Spleen (tissue), 7 donors: ENCODE measurements at regions not wholly inside any gene's neighbourhood (a gene's known extent, or its start where the extent isn't known, plus 50 kb on each side); places are given as distances from the start of the nearest gene placed in this dataset.

Experiments
- POLR2A ChIP-seq, 3 donors: fragments of 450-650 bp; IDR thresholded peaks; one replicate each; pipeline ENCODE4 v1.5.1; 2017; ENCODE audit warnings: antibody characterized with exemption in 3 of 3, mild to moderate bottlenecking in 1 of 3
- TF ChIP-seq, protein P1 (sequence below), 11 experiments: fragments of 200-600 bp in 7 of 11; fragments of 450-650 bp in 4 of 11; sonication (generic) in 4 of 11; IDR thresholded peaks in 8 of 11; conservative IDR thresholded peaks in 3 of 11; 1 replicate in 7 of 11; 2 replicates in 4 of 11; pipeline versions ENCODE4 v1.4.0 to v1.8.0; 2016 to 2021; ENCODE audit warnings: antibody characterized with exemption in 11 of 11, inconsistent platforms in 4 of 11, mild to moderate bottlenecking in 1 of 11
- donor health status: DM: no; HTN: no; CAD: no; lungs with moderate emphysema.
- donor health status: DM: no; HTN: no; CAD: no.
- donor health status: DM: no; HTN: no; CAD: no.

DNA sequence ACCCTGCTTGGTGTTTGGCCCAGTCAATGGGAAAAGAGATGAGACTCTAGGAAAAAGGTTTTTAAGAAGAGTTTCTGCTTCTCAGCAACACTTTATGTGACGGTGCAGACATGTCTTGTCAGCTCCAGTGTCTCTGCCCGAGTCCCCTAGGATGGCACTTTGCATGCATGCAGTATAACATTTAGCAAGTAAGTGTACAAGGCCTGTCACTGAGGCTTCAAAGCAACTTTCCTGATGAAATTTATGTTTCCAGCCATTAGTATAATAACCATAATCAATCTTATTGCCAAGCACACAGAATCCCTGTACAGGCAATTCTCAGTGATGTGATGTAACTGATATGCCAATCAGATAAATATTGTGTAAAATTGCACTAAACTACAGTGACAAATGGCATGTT, 248.1 kb upstream of the PLET1 start:
- TF ChIP-seq, protein P1, sequence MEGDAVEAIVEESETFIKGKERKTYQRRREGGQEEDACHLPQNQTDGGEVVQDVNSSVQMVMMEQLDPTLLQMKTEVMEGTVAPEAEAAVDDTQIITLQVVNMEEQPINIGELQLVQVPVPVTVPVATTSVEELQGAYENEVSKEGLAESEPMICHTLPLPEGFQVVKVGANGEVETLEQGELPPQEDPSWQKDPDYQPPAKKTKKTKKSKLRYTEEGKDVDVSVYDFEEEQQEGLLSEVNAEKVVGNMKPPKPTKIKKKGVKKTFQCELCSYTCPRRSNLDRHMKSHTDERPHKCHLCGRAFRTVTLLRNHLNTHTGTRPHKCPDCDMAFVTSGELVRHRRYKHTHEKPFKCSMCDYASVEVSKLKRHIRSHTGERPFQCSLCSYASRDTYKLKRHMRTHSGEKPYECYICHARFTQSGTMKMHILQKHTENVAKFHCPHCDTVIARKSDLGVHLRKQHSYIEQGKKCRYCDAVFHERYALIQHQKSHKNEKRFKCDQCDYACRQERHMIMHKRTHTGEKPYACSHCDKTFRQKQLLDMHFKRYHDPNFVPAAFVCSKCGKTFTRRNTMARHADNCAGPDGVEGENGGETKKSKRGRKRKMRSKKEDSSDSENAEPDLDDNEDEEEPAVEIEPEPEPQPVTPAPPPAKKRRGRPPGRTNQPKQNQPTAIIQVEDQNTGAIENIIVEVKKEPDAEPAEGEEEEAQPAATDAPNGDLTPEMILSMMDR (IDR thresholded peaks at IDR 0.05 in 8 of 11, conservative IDR thresholded peaks at IDR 0.05 in 3 of 11), result no peak
- TF ChIP-seq POLR2A (IDR thresholded peaks at IDR 0.05), result no peak
